HCT116 (cell line): ENCODE measurements at regions not wholly inside any gene's neighbourhood (a gene's known extent, or its start where the extent isn't known, plus 50 kb on each side); places are given as distances from the start of the nearest gene placed in this dataset.

ENCODE experiments used
- ATAC-seq: fragments of 200-7000 bp; cut with Tn5 transposase; 2 replicates; pipeline ENCODE4 v1.9.1; 2020; ENCODE audit warnings: mild to moderate bottlenecking, moderate library complexity
- BruUV-seq: library from RNA; stranded (reverse); fragments of 400-500 nt; replicated peaks from 2 replicates; lab custom pipeline; 2021; lab: Mats Ljungman, UMichigan
- CTCF ChIA-PET: fragments of 300-600 bp; sonication (Branson Sonifier 250); formaldehyde crosslinking; loops from one replicate; lab custom pipeline; 2021; ENCODE audit warnings: antibody characterized with exemption; lab: Charles Lee
- POLR2A ChIA-PET: fragments of 300-600, 350-600 bp; sonication (Branson Sonifier 250); formaldehyde crosslinking; loops from one replicate; lab custom pipeline; 2021; ENCODE audit warnings: antibody characterized with exemption; lab: Charles Lee
- RAD21 ChIA-PET, 2 experiments: fragments of 300-600 bp; sonication (Branson Sonifier 250); formaldehyde crosslinking; loops; one replicate each; lab custom pipeline; 2023; ENCODE audit warnings: low total read pairs in 2 of 2; ENCODE audit not compliant: uncharacterized antibody in 2 of 2, unreplicated experiment in 2 of 2, low non-redundant PET in 1 of 2; lab: Charles Lee
- DNase-seq: peaks from one replicate; pipeline ENCODE4 v3.0.0-alpha.2; 2010; ENCODE audit warnings: low read depth, low spot score
- H2AFZ ChIP-seq: fragments of 200-600 bp; shearing (Covaris generic), sonication (generic); 2 replicates; pipeline ENCODE4 v1.6.1; 2017; ENCODE audit warnings: low read depth, mixed run types, mixed read lengths, antibody characterized with exemption, low read length; ENCODE audit not compliant: poor library complexity, severe bottlenecking
- H3K27ac ChIP-seq: 2 replicates; pipeline ENCODE4 v1.5.1; 2012; ENCODE audit warnings: low read depth, low read length
- H3K27me3 ChIP-seq: fragments of 200-600 bp; sonication (generic); 2 replicates; pipeline ENCODE4 v1.6.1; 2016; ENCODE audit warnings: mixed run types, low read length, mixed read lengths; ENCODE audit not compliant: insufficient read depth
- H3K36me3 ChIP-seq, 2 experiments: fragments of 200-500 bp in 1 of 2; fragments of 200-600 bp in 1 of 2; sonication (Bioruptor generic) in 1 of 2; sonication (generic) in 1 of 2; 2 replicates each; pipeline versions ENCODE4 v1.5.1 to v1.6.1; 2014 to 2016; ENCODE audit warnings: low read length in 2 of 2, inconsistent platforms in 1 of 2, mixed read lengths in 1 of 2, mixed run types in 1 of 2; ENCODE audit not compliant: insufficient read depth in 2 of 2, control insufficient read depth in 1 of 2
- H3K4me1 ChIP-seq, 2 experiments: fragments of 200-600 bp in 1 of 2; sonication (generic) in 1 of 2; 2 replicates each; pipeline versions ENCODE4 v1.5.1 to v1.6.1; 2012 to 2017; ENCODE audit warnings: low read length in 2 of 2, inconsistent platforms in 1 of 2, mild to moderate bottlenecking in 1 of 2, mixed read lengths in 1 of 2, mixed run types in 1 of 2, moderate library complexity in 1 of 2; ENCODE audit not compliant: insufficient read depth in 2 of 2, control insufficient read depth in 1 of 2
- H3K4me2 ChIP-seq: fragments of 200-600 bp; sonication (generic); 2 replicates; pipeline ENCODE4 v1.6.1; 2017; ENCODE audit warnings: mixed run types, low read length, mixed read lengths
- H3K4me3 ChIP-seq, 2 experiments: fragments of 200-600 bp in 1 of 2; sonication (generic) in 1 of 2; replicated peaks in 1 of 2; 2 replicates each; pipeline ENCODE4 v1.5.1; 2011 to 2016; ENCODE audit warnings: low read length in 2 of 2, control low read depth in 1 of 2, low read depth in 1 of 2, mild to moderate bottlenecking in 1 of 2, mixed read lengths in 1 of 2, mixed run types in 1 of 2
- H3K79me2 ChIP-seq: fragments of 200-600 bp; sonication (generic); 2 replicates; pipeline ENCODE4 v1.6.1; 2017; ENCODE audit warnings: mild to moderate bottlenecking, mixed run types, low read length, moderate library complexity, mixed read lengths; ENCODE audit not compliant: insufficient read depth
- H3K9ac ChIP-seq: fragments of 200-600 bp; sonication (generic); 2 replicates; pipeline ENCODE4 v1.6.1; 2016; ENCODE audit warnings: low read length, mixed read lengths
- H3K9me2 ChIP-seq: fragments of 200-600 bp; sonication (generic), shearing (Covaris generic); 2 replicates; pipeline ENCODE4 v1.6.1; 2017; ENCODE audit warnings: mixed run types, mild to moderate bottlenecking, moderate library complexity; ENCODE audit not compliant: insufficient read depth
- H3K9me3 ChIP-seq, 2 experiments: fragments of 200-500 bp in 1 of 2; fragments of 200-600 bp in 1 of 2; sonication (Bioruptor generic) in 1 of 2; sonication (generic) in 1 of 2; 2 replicates each; pipeline ENCODE4 v1.6.1; 2014 to 2017; ENCODE audit warnings: low read length in 2 of 2, mixed read lengths in 2 of 2, inconsistent platforms in 1 of 2, low read depth in 1 of 2, mild to moderate bottlenecking in 1 of 2, mixed run types in 1 of 2, moderate library complexity in 1 of 2; ENCODE audit not compliant: control insufficient read depth in 1 of 2, insufficient read depth in 1 of 2
- H4K20me1 ChIP-seq: fragments of 200-600 bp; sonication (generic), shearing (Covaris generic); 2 replicates; pipeline ENCODE4 v1.6.1; 2017; ENCODE audit warnings: mixed run types, mild to moderate bottlenecking, moderate library complexity; ENCODE audit not compliant: insufficient read depth
- CTCF ChIP-seq, 3 experiments: fragments of 200-600 bp in 1 of 3; sonication (generic) in 1 of 3; IDR thresholded peaks in 2 of 3; conservative IDR thresholded peaks in 1 of 3; 2 replicates each; pipeline ENCODE4 v1.5.1; 2012 to 2017; ENCODE audit warnings: low read depth in 2 of 3, low read length in 2 of 3, antibody characterized with exemption in 1 of 3, borderline replicate concordance in 1 of 3, control low read depth in 1 of 3, mild to moderate bottlenecking in 1 of 3, mixed read lengths in 1 of 3, mixed run types in 1 of 3, moderate library complexity in 1 of 3; ENCODE audit not compliant: insufficient read depth in 1 of 3
- EGR1 ChIP-seq: IDR thresholded peaks from 2 replicates; pipeline ENCODE4 v1.6.1; 2012; ENCODE audit warnings: low read depth
- ELF1 ChIP-seq: IDR thresholded peaks from 2 replicates; pipeline ENCODE4 v1.6.1; 2012; ENCODE audit warnings: low read depth, borderline replicate concordance
- EZH2 ChIP-seq: fragments of 200-600 bp; sonication (generic); IDR thresholded peaks from 2 replicates; pipeline ENCODE4 v1.6.1; 2017; ENCODE audit warnings: antibody characterized with exemption, mixed run types
- EZH2phosphoT487 ChIP-seq: fragments of 200-600 bp; IDR thresholded peaks from 2 replicates; pipeline ENCODE4 v1.6.1; 2018; ENCODE audit warnings: antibody characterized with exemption, borderline replicate concordance
- FOSL1 ChIP-seq: IDR thresholded peaks from 2 replicates; pipeline ENCODE4 v1.6.1; 2012; ENCODE audit warnings: low read depth
- RAD21 ChIP-seq: IDR thresholded peaks from 2 replicates; pipeline ENCODE4 v1.6.1; 2012; ENCODE audit warnings: low read depth, mild to moderate bottlenecking
- REST ChIP-seq: IDR thresholded peaks from 2 replicates; pipeline ENCODE4 v1.6.1; 2012; ENCODE audit warnings: low read depth
- SP1 ChIP-seq: IDR thresholded peaks from 2 replicates; pipeline ENCODE4 v1.6.1; 2012; ENCODE audit warnings: low read depth
- TCF7L2 ChIP-seq: IDR thresholded peaks from 2 replicates; pipeline ENCODE4 v1.7.0; 2011; ENCODE audit warnings: borderline replicate concordance, inconsistent platforms; ENCODE audit not compliant: insufficient read depth, insufficient read length; ENCODE audit errors: extremely low read depth
- intact Hi-C: fragments of 100-400 bp; cut with micrococcal nuclease; formaldehyde crosslinking; loops from 2 replicates; pipeline ENCODE4 v1.10.0; 2022
- TF ChIP-seq, protein P1 (sequence below): IDR thresholded peaks from 2 replicates; pipeline ENCODE4 v1.6.1; 2012

- H3K4me3 ChIP-seq: no peak overlapping the region
- H3K27me3 ChIP-seq: peaks cover 38% of the 10 kb centered on the region
- H4K20me1 ChIP-seq: no peaks in the 10 kb centered on the region
- ChIA-PET POLR2A (no interaction called here), RAD21 (no interaction called here), CTCF (no interaction called here)
- no peaks in the 10 kb centered on the region for H3K4me1 ChIP-seq
- H3K9ac ChIP-seq: no peak overlapping the region
- H3K79me2 ChIP-seq: no peaks in the 10 kb centered on the region
- H3K27ac ChIP-seq: no peak overlapping the region
- no peaks in the 10 kb centered on the region for H3K36me3 ChIP-seq
- BruUV-seq: no TSS peak
- DNase-seq: no peak
- intact Hi-C loops: no loop called here
- no peaks in the 10 kb centered on the region for H3K9me3 ChIP-seq
- no peak overlapping the region for H3K4me2 ChIP-seq
- H2AFZ ChIP-seq: no peak overlapping the region
- ATAC-seq: no peak
- no peaks in the 10 kb centered on the region for H3K9me2 ChIP-seq
- TF ChIP-seq ELF1 (no peak), EGR1 (no peak), REST (no peak), TCF7L2 (no peak), CTCF (IDR thresholded peaks at IDR 0.05 in 2 of 3, conservative IDR thresholded peaks at IDR 0.05 in 1 of 3; ENCODE audit: borderline replicate concordance in 1 of 3, insufficient read depth in 1 of 3, low read depth in 2 of 3, low read length in 2 of 3) (no peak), SP1 (no peak), FOSL1 (no peak), RAD21 (no peak), EZH2 (no peak), EZH2phosphoT487 (no peak)
- TF ChIP-seq, protein P1, sequence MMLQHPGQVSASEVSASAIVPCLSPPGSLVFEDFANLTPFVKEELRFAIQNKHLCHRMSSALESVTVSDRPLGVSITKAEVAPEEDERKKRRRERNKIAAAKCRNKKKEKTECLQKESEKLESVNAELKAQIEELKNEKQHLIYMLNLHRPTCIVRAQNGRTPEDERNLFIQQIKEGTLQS: no peak
Measured at GRCh38 chr16:56050916-56051315, 140.4 kb upstream of the GNAO1 start.
